ES-I3 (cell line): ENCODE measurements at regions not wholly inside any gene's neighbourhood (a gene's known extent, or its start where the extent isn't known, plus 50 kb on each side); places are given as distances from the start of the nearest gene placed in this dataset.
"Not testable (repeated sequence)": the region's sequence is repeated elsewhere in the genome, so short reads cannot be mapped to it uniquely, and the experiment has no call there.

Experiments
- H3K36me3 ChIP-seq: 2 replicates; pipeline ENCODE4 v1.6.1; 2013; ENCODE audit warnings: mild to moderate bottlenecking, low read length, control low read depth, moderate library complexity; ENCODE audit not compliant: insufficient read depth
- H3K4me1 ChIP-seq: 2 replicates; pipeline ENCODE4 v1.6.1; 2013; ENCODE audit warnings: mild to moderate bottlenecking, control low read depth, low read length; ENCODE audit not compliant: insufficient read depth
- H3K9ac ChIP-seq: 2 replicates; pipeline ENCODE4 v1.6.1; 2013; ENCODE audit warnings: low read depth, mild to moderate bottlenecking, low read length, moderate library complexity
- H3K9me3 ChIP-seq: 2 replicates; pipeline ENCODE4 v1.6.1; 2013; ENCODE audit warnings: mild to moderate bottlenecking, low read length, moderate library complexity; ENCODE audit not compliant: control insufficient read depth, insufficient read depth

DNA sequence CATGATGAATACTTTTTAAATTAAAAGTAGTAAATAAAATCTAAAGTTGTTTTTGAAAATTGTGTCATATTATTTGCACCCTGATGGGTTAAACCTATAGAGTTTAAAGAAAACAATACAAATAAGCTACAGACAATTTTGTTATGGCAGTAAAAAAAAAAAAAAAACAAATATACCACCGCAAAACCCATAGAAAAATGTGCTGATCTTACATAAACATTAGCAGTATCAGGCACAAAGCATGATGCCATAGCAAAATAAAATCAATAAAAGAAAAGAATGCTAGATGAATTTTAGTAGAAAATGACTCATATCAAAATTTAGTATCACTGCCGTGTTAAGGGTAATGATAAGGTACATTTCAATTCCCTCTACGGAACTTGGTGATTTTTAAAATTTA lies 826.0 kb downstream of the SLITRK1 start:
- Histone ChIP-seq H3K9me3 (no peaks in the 10 kb centered on the region), H3K36me3 (no peaks in the 10 kb centered on the region), H3K9ac (no peak overlapping the region), H3K4me1 (no peaks in the 10 kb centered on the region)

- no peaks in the 10 kb centered on the region for H3K9me3 ChIP-seq
- H3K4me1 ChIP-seq: no peaks in the 10 kb centered on the region
- H3K9ac ChIP-seq: no peak overlapping the region
- no peaks in the 10 kb centered on the region for H3K36me3 ChIP-seq
Measured at GRCh38 chr13:83048419-83048818, 833.9 kb downstream of the SLITRK1 start.

DNA sequence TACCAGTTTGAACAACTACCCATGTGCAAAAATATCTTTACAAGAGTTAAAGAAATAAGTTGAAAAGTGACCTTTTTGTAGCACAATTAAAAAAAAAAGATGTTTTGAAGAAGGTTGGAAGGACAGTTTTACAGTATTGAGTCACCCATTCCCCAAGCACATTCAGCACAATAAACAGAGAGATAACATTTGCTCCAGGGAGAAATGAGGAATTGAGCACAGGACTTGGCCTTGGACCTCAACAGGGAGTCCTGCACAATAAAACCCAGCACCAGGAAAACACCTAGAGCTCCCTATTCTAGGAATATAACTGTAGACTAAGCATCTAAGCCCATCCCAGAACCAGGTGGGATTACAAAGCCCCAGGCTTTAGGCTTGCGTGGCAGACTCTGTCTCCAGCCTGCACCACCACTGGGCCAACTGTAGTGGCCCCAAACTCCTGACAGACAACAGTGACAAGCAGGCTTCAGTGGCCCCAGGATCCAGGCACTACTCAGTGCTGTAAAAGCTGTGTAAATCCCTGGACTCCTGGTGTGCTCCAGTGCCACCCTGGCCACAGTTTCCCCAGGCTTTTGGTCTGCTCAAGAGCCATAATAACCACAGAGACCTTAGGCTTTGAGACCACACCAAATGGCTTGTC lies 857.2 kb downstream of the SLITRK1 start:
- no peaks in the 10 kb centered on the region for H3K36me3 ChIP-seq
- no peak overlapping the region for H3K9ac ChIP-seq
- no peaks in the 10 kb centered on the region for H3K9me3 ChIP-seq
- no peaks in the 10 kb centered on the region for H3K4me1 ChIP-seq

GRCh38 chr13:83024232-83024631 lies 858.0 kb downstream of the SLITRK1 start:
- Histone ChIP-seq H3K4me1 (no peaks in the 10 kb centered on the region), H3K36me3 (no peaks in the 10 kb centered on the region), H3K9me3 (no peaks in the 10 kb centered on the region), H3K9ac (no peak overlapping the region)

DNA sequence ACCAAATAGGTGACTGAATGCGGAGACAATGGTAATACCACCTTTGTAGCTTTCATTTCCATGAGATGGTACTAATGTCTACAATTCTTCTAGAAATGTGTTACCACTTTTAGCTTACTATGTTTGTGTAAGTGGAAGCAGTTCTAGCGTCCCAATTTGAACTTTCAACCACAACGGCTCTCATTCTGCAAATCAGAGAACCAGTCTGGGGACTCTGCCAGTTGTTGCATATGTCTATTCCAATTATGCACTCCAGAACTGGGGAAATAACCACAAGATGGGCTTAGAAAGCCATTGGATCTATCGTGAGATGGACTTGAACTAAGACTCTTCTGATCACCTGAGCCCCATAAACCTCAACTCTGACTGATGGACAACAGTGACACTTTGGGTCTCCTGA lies 862.3 kb downstream of the SLITRK1 start:
- Histone ChIP-seq H3K9ac (no peak overlapping the region), H3K36me3 (no peaks in the 10 kb centered on the region), H3K9me3 (no peaks in the 10 kb centered on the region), H3K4me1 (no peaks in the 10 kb centered on the region)

GRCh38 chr13:83009987-83010386 lies 872.3 kb downstream of the SLITRK1 start:
- no peaks in the 10 kb centered on the region for H3K9me3 ChIP-seq

GRCh38 chr13:83008212-83008929 lies 873.9 kb downstream of the SLITRK1 start:
- Histone ChIP-seq H3K9me3 (no peaks in the 10 kb centered on the region), H3K9ac (no peak overlapping the region), H3K36me3 (no peaks in the 10 kb centered on the region), H3K4me1 (no peaks in the 10 kb centered on the region)

More at GRCh38 chr13:83009987-83010386, 872.3 kb downstream of the SLITRK1 start:
- H3K36me3 ChIP-seq: no peaks in the 10 kb centered on the region
- no peaks in the 10 kb centered on the region for H3K4me1 ChIP-seq
- no peak overlapping the region for H3K9ac ChIP-seq

GRCh38 chr13:83007226-83007625 lies 875.0 kb downstream of the SLITRK1 start:
- no peak overlapping the region for H3K9ac ChIP-seq
- no peaks in the 10 kb centered on the region for H3K36me3 ChIP-seq
- H3K4me1 ChIP-seq: no peaks in the 10 kb centered on the region
- no peaks in the 10 kb centered on the region for H3K9me3 ChIP-seq

- Histone ChIP-seq H3K36me3 (no peaks in the 10 kb centered on the region), H3K9me3 (no peaks in the 10 kb centered on the region), H3K4me1 (no peaks in the 10 kb centered on the region), H3K9ac (no peak overlapping the region)
Measured at GRCh38 chr13:83003185-83003584, 879.1 kb downstream of the SLITRK1 start.

DNA sequence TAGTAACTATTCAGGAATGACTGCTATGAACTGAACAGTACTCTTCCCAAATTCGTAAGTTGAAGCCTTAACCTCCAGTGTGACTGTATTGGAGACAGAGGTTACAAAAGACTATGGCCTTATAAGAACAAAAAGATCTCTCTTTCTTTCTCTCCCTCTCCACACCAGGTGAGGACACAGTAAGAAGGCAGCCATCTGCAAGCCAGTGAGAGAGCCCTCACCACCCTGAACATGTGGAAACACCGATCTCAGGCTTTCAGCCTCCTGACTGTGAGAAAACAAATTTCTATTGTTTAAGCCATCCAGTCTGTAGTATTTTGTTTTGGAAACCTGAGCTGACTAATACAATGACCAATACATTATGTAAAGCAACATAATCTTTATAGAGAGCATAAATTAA lies 888.9 kb downstream of the SLITRK1 start:
- Histone ChIP-seq H3K9me3 (no peaks in the 10 kb centered on the region), H3K36me3 (no peaks in the 10 kb centered on the region), H3K4me1 (no peaks in the 10 kb centered on the region), H3K9ac (no peak overlapping the region)

- H3K4me1 ChIP-seq: no peaks in the 10 kb centered on the region
- no peak overlapping the region for H3K9ac ChIP-seq
- H3K36me3 ChIP-seq: no peaks in the 10 kb centered on the region
- no peaks in the 10 kb centered on the region for H3K9me3 ChIP-seq
Measured at GRCh38 chr13:82976499-82976898, 905.8 kb downstream of the SLITRK1 start.

DNA sequence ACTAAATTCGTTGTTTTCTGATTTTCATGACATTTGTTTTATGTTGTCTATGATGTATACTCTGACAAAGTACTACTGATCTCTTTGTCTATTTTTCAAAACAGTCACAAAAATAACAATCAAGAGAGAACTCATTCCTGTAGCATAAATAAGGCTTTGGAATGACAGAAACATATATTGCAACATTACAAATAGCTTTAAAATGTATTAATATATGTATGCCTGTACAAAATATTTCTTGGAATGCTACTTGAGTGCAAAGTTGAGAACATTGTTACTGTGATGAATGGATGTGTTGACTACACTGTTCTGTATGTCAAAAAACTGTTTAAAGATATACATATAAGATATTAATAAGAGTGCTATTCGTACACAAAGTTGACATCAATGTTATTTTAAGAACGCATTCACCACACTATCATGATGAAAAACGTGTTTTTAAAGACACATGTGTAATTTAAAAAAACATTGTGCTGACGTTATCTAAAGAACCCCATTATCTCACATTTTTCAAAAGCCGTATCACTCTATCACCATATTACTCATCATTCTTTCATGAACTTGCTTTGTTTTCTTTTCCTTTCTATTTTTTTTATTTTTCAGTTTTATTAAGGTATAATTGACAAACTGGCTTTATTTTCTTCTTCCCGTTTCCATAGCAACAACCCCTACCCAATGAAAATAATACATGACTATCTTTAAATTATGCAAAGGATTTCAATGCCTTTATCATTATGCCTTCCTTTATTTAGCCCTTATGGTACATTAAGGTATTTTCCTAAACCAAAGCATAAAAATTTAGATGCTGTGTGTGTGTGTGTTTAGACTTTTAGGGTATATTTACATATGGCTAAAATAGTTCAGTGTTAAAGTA lies 918.8 kb downstream of the SLITRK1 start:
- no peaks in the 10 kb centered on the region for H3K9me3 ChIP-seq
- no peaks in the 10 kb centered on the region for H3K36me3 ChIP-seq
- no peak overlapping the region for H3K9ac ChIP-seq
- H3K4me1 ChIP-seq: no peaks in the 10 kb centered on the region

- Histone ChIP-seq H3K9me3 (no peaks in the 10 kb centered on the region), H3K9ac (no peak overlapping the region), H3K4me1 (no peaks in the 10 kb centered on the region), H3K36me3 (no peaks in the 10 kb centered on the region)
Measured at GRCh38 chr13:82962397-82962796, 919.9 kb downstream of the SLITRK1 start.

DNA sequence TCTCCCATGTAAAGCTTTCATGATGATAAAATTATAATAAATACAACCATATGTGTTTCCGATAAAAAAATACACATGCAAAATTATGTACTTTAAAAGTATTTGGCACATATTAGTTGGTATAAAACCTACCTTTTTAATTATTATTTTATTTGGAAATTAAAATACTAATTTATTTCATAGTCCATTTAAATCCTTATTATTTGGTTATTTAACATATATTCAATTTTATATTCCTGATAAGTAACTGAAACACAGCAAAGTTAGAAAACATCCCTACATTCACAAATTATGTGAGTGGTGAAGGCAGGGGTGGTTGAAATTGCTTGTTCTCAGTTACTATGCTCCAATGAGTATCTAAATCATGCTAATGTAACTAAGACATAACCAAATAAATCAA lies 920.5 kb downstream of the SLITRK1 start:
- H3K9me3 ChIP-seq: no peaks in the 10 kb centered on the region
- no peaks in the 10 kb centered on the region for H3K4me1 ChIP-seq
- no peaks in the 10 kb centered on the region for H3K36me3 ChIP-seq
- no peak overlapping the region for H3K9ac ChIP-seq

DNA sequence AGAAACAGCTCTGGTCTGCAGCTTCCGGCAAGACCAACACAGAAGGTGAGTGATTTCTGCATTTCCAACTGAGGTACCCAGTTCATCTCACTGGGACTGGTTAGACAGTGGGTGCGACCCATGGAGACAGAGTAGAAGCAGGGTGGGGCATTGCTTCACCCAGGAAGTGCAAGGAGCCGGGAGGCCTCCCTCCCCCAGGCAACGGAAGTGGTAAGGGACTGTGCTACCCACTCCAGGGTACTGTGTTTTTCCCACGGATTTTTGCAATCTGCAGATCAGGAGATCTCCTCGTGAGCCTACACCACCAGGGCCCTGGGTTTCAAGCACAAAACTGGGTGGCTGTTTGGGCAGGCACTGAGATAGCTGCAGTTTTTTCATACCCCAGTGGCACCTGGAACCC lies 929.9 kb downstream of the SLITRK1 start:
- not testable (repeated sequence) for H3K36me3 ChIP-seq, H3K4me1 ChIP-seq, H3K9ac ChIP-seq, H3K9me3 ChIP-seq
